Activated CD8-positive, alpha-beta memory T cell treated with anti-CD3 and anti-CD28 coated beads for 48 hours (primary cell): ENCODE measurements at regions not wholly inside any gene's neighbourhood (a gene's known extent, or its start where the extent isn't known, plus 50 kb on each side); places are given as distances from the start of the nearest gene placed in this dataset.
"Not testable (repeated sequence)": the region's sequence is repeated elsewhere in the genome, so short reads cannot be mapped to it uniquely, and the experiment has no call there.

Source experiments
- DNase-seq, 3 experiments: peaks; one replicate each; pipeline ENCODE4 v3.0.0-alpha.2; 2020; ENCODE audit warnings: low read depth in 2 of 3, low spot score in 2 of 3

DNA sequence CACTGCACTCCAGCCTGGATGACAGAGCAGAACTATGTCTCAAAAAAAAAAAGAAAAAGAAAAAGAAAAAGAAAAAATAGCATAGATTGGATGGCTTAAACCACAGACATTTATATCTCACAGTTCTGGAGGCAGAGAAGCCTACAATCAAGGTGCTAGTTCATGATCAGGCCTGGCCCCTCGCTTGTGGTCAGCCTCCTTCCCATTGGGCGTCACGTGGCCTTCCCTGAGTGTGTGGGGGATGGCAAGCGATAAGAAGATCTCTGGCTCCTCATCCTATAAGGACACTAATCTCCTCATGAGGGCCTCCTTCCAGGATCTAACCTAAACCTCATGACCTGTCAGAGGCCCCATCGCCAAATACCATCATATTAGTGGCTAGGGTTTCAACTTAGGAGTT is 320.2 kb upstream of the SPATA31A3 start:
- not testable (repeated sequence) for DNase-seq

DNA sequence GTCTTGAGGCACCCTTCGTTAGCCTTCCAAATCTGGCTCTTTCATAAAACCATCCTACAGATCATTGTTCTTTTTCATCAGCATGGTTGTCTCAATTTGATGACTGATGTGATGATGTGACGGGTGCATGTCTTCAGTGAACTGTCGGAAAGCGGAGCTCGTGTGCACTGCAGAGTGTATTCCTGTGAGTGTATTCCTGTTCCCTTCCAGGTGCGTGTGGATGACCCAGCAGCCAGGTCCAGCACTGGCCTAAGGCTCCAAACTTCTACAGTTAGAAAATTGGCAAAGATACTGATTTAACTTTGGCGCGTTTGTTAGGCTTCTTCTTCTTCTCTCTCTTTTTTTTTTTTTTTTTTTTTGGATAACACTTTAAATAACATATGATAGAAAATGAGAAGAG is 314.8 kb upstream of the SPATA31A3 start:
- DNase-seq = not testable (repeated sequence)

- DNase-seq = not testable (repeated sequence)
Measured at GRCh38 chr9:67288797-67289196, 296.4 kb upstream of the SPATA31A3 start.

DNA sequence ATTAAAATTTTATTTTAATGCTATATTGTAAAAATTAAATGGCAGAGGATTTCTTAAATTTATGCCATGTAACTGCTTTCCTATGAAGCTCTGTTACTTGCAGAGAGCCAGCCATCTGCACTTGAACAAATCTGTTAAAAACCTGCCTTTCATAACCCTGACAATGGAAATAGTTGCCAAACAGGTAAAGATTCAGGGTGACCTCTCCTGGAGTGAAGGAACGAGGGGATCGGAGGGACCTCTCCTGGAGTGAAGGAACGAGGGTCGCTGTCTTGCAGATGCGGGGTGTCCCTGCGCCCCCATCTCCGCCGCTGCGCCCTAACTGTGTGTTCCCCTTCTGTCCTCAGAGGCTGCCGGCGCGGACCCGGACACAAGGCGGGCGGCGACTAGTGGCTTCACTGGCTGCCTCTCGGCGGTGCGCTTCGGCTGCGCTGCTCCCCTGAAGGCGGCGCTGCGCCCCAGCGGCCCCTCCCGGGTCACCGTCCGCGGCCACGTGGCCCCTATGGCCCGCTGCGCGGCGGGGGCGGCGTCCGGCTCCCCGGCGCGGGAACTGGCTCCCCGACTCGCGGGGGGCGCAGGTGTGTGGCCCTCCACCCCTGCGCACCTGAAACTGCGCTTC is 295.9 kb upstream of the SPATA31A3 start:
- DNase-seq = not testable (repeated sequence)

- not testable (repeated sequence) for DNase-seq
Measured at GRCh38 chr9:67284299-67284698, 291.9 kb upstream of the SPATA31A3 start.

DNA sequence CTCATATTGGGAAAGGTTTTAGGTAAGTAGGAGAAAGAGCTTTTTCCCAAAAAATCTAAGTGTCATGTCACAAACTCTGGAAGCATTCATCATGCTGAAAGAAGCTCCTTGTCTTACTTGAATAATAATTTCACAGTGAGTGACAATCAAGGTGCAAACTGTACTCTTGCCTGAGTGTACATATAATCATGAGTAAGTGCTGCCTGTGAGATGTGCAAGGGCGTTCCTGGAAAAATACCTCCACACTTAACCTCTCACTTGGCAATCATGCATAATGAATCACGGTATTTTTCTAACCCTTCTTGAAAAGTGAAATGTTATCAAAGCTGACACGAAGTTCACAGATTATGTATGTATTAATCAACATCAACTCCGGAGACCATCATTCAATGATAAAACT is 289.2 kb upstream of the SPATA31A3 start:
- DNase-seq = not testable (repeated sequence)

DNA sequence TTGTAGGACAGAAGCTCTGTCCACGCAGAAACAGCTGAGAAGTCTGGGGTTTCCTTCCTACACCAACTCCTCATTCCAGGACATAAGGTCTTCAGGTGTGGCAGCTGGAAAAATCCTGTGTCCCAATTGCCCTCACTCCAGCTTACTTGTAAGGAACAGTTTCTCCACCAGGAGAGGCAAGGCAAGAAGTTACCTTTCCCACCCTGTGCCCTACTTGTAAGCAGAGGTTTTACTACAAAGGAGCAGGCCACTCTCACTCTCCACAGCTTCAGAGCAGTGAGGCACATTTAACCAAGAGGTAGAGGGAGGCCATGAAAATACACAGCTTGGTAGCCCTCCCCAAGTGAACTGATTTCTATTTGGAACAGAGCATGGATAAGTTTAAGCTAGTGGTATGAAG is 277.3 kb upstream of the SPATA31A3 start:
- DNase-seq = not testable (repeated sequence)

GRCh38 chr9:67257894-67258293 is 265.5 kb upstream of the SPATA31A3 start:
- DNase-seq = not testable (repeated sequence)

GRCh38 chr9:67248967-67249366 is 256.6 kb upstream of the SPATA31A3 start:
- not testable (repeated sequence) for DNase-seq

DNA sequence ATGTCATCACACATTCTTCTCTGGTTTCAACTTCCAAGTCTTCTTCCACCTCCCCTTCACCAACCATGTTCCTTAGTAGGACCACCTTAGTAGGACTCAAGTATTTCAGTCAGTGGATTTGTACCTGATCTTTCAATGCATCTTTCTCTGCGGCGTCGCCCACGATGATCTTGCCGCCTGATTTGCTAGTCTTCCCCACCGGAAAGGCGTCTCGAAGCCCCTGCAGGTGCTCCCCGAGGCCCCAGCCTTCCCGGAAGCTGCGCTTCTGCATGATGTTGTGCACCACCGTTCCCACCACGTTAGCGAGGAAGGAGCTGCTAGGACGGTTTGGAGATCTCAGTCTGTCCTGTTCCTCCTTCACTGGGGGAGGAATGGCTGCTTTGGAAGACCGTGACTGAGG is 219.7 kb upstream of the SPATA31A3 start:
- not testable (repeated sequence) for DNase-seq

- not testable (repeated sequence) for DNase-seq
Measured at GRCh38 chr9:67210842-67211241, 218.5 kb upstream of the SPATA31A3 start.

- not testable (repeated sequence) for DNase-seq
Measured at GRCh38 chr9:67208831-67209437, 216.6 kb upstream of the SPATA31A3 start.

GRCh38 chr9:67196135-67196534 is 203.8 kb upstream of the SPATA31A3 start:
- not testable (repeated sequence) for DNase-seq

DNA sequence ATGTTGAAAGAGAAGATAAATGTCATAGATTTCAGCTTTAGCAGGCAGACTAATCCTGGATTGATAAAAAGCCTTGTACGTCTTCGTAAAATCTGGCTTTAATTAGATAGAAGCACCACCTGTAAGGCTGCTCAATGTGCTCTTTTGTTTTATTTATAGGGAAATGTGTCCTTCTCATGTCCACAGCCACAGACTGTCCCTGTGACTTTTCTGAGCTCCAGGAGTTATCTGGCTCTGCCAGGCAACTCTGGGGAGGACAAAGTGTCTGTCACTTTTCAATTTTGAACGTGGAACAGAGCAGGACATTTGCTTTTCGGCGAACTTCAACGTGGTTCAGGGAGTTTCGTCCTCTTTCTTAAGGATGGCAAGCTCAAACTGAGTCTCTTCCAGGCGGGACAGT is 203.0 kb upstream of the SPATA31A3 start:
- not testable (repeated sequence) for DNase-seq

GRCh38 chr9:67179185-67179584 is 186.8 kb upstream of the SPATA31A3 start:
- DNase-seq = not testable (repeated sequence)

- DNase-seq = not testable (repeated sequence)
Measured at GRCh38 chr9:67175167-67175566, 182.8 kb upstream of the SPATA31A3 start.

DNA sequence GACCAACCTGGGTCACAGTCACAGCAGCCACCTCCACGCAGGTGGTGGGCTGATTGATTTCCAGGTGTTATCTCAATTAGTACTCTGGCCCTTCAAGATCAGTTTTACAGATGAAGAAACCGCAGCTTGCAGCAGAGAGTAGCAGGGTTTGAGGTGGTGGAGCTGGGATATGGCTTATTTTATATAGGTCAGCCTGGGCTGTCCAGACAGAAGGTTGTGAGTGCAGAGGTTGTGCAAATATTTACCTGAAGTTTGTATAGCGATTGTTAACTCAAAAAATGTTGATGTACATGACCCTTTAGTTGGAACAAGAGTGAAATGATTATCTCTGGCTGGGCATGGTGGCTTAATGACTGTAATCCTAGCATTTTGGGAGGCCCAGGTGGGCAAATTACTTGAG is 179.4 kb upstream of the SPATA31A3 start:
- DNase-seq = not testable (repeated sequence)

- not testable (repeated sequence) for DNase-seq
Measured at GRCh38 chr9:67168530-67169157, 176.3 kb upstream of the SPATA31A3 start.

- DNase-seq = not testable (repeated sequence)
Measured at GRCh38 chr9:67166335-67166734, 174.0 kb upstream of the SPATA31A3 start.

GRCh38 chr9:67162827-67163226 is 170.5 kb upstream of the SPATA31A3 start:
- DNase-seq = not testable (repeated sequence)

DNA sequence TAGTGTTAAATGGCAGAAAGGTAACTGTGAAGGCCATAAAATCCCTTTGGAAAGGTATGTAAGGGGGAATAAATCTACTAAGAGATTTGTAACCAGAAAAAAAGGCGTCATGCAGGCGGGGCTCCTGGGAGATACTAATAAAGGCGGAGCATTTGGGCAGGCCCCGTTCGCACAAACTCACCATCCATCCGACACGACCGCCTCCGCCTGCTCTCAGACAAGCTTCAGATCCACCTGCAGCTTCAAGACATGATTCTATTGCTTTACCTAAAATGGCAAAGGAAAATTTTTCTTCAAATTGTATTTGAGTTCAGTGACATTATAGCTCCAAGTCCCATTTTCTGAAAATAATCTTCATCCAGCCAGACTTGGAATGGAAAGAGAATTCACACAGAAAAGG is 162.9 kb upstream of the SPATA31A3 start:
- not testable (repeated sequence) for DNase-seq

- DNase-seq = not testable (repeated sequence)
Measured at GRCh38 chr9:67153501-67153900, 161.2 kb upstream of the SPATA31A3 start.
